H9 (cell line): ENCODE measurements at regions not wholly inside any gene's neighbourhood (a gene's known extent, or its start where the extent isn't known, plus 50 kb on each side); places are given as distances from the start of the nearest gene placed in this dataset.

Experiments used
- DNase-seq: peaks from one replicate; pipeline ENCODE4 v3.0.0-alpha.2; 2017
- H2AFZ ChIP-seq: one replicate; pipeline ENCODE4 v1.6.1; 2013; ENCODE audit warnings: mild to moderate bottlenecking, low read length, control low read depth, moderate library complexity
- H2AK5ac ChIP-seq: 2 replicates; pipeline ENCODE4 v1.6.1; 2013; ENCODE audit warnings: low read length, control low read depth, mixed read lengths; ENCODE audit not compliant: insufficient read length
- H2BK120ac ChIP-seq: one replicate; pipeline ENCODE4 v1.6.1; 2013; ENCODE audit warnings: low read depth, mild to moderate bottlenecking, low read length, control low read depth, inconsistent platforms; ENCODE audit not compliant: poor library complexity, severe bottlenecking
- H2BK12ac ChIP-seq: 2 replicates; pipeline ENCODE4 v1.6.1; 2013; ENCODE audit warnings: low read length, control low read depth, mixed read lengths, low read depth; ENCODE audit not compliant: insufficient read length
- H2BK15ac ChIP-seq: 2 replicates; pipeline ENCODE4 v1.6.1; 2013; ENCODE audit warnings: low read depth, low read length, control low read depth
- H2BK20ac ChIP-seq: one replicate; pipeline ENCODE4 v1.6.1; 2013; ENCODE audit warnings: low read depth, mild to moderate bottlenecking, low read length, control low read depth, inconsistent platforms; ENCODE audit not compliant: poor library complexity, severe bottlenecking
- H2BK5ac ChIP-seq: 2 replicates; pipeline ENCODE4 v1.6.1; 2013; ENCODE audit warnings: low read length, control low read depth, mixed read lengths; ENCODE audit not compliant: insufficient read length
- H3K14ac ChIP-seq: 2 replicates; pipeline ENCODE4 v1.6.1; 2013; ENCODE audit warnings: low read length, control low read depth; ENCODE audit not compliant: insufficient read depth
- H3K18ac ChIP-seq: 2 replicates; pipeline ENCODE4 v1.6.1; 2013; ENCODE audit warnings: low read depth, mild to moderate bottlenecking, mixed read lengths, low read length, control low read depth; ENCODE audit not compliant: insufficient read length
- H3K23ac ChIP-seq: 2 replicates; pipeline ENCODE4 v1.6.1; 2013; ENCODE audit warnings: low read length, control low read depth, mixed read lengths, low read depth; ENCODE audit not compliant: insufficient read length
- H3K23me2 ChIP-seq: 2 replicates; pipeline ENCODE4 v1.6.1; 2013; ENCODE audit warnings: low read depth, mild to moderate bottlenecking, mixed read lengths, low read length, control low read depth; ENCODE audit not compliant: insufficient read length, poor library complexity, severe bottlenecking
- H3K27ac ChIP-seq: 2 replicates; pipeline ENCODE4 v1.5.1; 2013; ENCODE audit warnings: low read length, control low read depth, mixed read lengths, low read depth; ENCODE audit not compliant: insufficient read length
- H3K27me3 ChIP-seq: 2 replicates; pipeline ENCODE4 v1.6.1; 2013; ENCODE audit warnings: low read length, control low read depth, inconsistent platforms; ENCODE audit not compliant: insufficient read depth
- H3K4ac ChIP-seq: 2 replicates; pipeline ENCODE4 v1.6.1; 2013; ENCODE audit warnings: low read depth, mild to moderate bottlenecking, control low read depth, inconsistent platforms, low read length, moderate library complexity
- H3K4me1 ChIP-seq: 2 replicates; pipeline ENCODE4 v1.6.1; 2013; ENCODE audit warnings: low read length, control low read depth, inconsistent platforms; ENCODE audit not compliant: insufficient read depth
- H3K4me2 ChIP-seq: 2 replicates; pipeline ENCODE4 v1.6.1; 2013; ENCODE audit warnings: low read length, control low read depth, mixed read lengths; ENCODE audit not compliant: insufficient read length, insufficient read depth
- H3K56ac ChIP-seq: 2 replicates; pipeline ENCODE4 v1.6.1; 2013; ENCODE audit warnings: low read depth, mild to moderate bottlenecking, mixed read lengths, low read length, control low read depth; ENCODE audit not compliant: insufficient read length
- H3K79me1 ChIP-seq: 2 replicates; pipeline ENCODE4 v1.6.1; 2013; ENCODE audit warnings: low read depth, mild to moderate bottlenecking, moderate library complexity, low read length, control low read depth, inconsistent platforms; ENCODE audit not compliant: insufficient read depth, poor library complexity, severe bottlenecking
- H3K79me2 ChIP-seq: 2 replicates; pipeline ENCODE4 v1.6.1; 2013; ENCODE audit warnings: low read length, control low read depth, inconsistent platforms; ENCODE audit not compliant: insufficient read depth
- H3K9ac ChIP-seq: 2 replicates; pipeline ENCODE4 v1.6.1; 2013; ENCODE audit warnings: low read length, control low read depth, mixed read lengths; ENCODE audit not compliant: insufficient read length; ENCODE audit errors: extremely low read depth
- H3K9me3 ChIP-seq: one replicate; pipeline ENCODE4 v1.6.1; 2013; ENCODE audit warnings: low read depth, low read length, inconsistent platforms; ENCODE audit not compliant: control insufficient read depth
- H3T11ph ChIP-seq: one replicate; pipeline ENCODE4 v1.6.1; 2013; ENCODE audit warnings: mild to moderate bottlenecking, low read length, control low read depth, inconsistent platforms
- H4K20me1 ChIP-seq: one replicate; pipeline ENCODE4 v1.6.1; 2013; ENCODE audit not compliant: control insufficient read depth, insufficient read length, insufficient read depth
- H4K5ac ChIP-seq: 2 replicates; pipeline ENCODE4 v1.6.1; 2013; ENCODE audit warnings: low read depth, mild to moderate bottlenecking, mixed read lengths, low read length, control low read depth; ENCODE audit not compliant: insufficient read length
- H4K8ac ChIP-seq: replicated peaks from 2 replicates; pipeline ENCODE4 v1.6.1; 2013; ENCODE audit warnings: low read length, control low read depth, mixed read lengths, low read depth; ENCODE audit not compliant: insufficient read length
- H4K91ac ChIP-seq: 2 replicates; pipeline ENCODE4 v1.6.1; 2013; ENCODE audit warnings: low read depth, mild to moderate bottlenecking, moderate library complexity, mixed read lengths, low read length, control low read depth; ENCODE audit not compliant: insufficient read length
- H3K27ac Mint-ChIP-seq, 3 experiments: 2 replicates in 2 of 3; 3 replicates in 1 of 3; pipeline ENCODE4 v1.8.0; 2020 to 2021; ENCODE audit warnings: mixed read lengths in 3 of 3, mild to moderate bottlenecking in 1 of 3, moderate library complexity in 1 of 3
- H3K27me3 Mint-ChIP-seq: 2 replicates; pipeline ENCODE4 v1.8.0; 2021; ENCODE audit warnings: low read depth, mild to moderate bottlenecking, moderate library complexity, mixed read lengths
- H3K36me3 Mint-ChIP-seq, 3 experiments: 2 replicates in 2 of 3; 3 replicates in 1 of 3; pipeline ENCODE4 v1.8.0; 2020 to 2021; ENCODE audit warnings: low read depth in 3 of 3, mixed read lengths in 3 of 3; ENCODE audit not compliant: insufficient read depth in 1 of 3
- H3K4me1 Mint-ChIP-seq, 2 experiments: 2 replicates each; pipeline ENCODE4 v1.8.0; 2020; ENCODE audit warnings: mixed read lengths in 2 of 2
- H3K4me3 Mint-ChIP-seq, 2 experiments: 2 replicates in 1 of 2; 3 replicates in 1 of 2; pipeline ENCODE4 v1.8.0; 2020 to 2021; ENCODE audit warnings: mild to moderate bottlenecking in 2 of 2, mixed read lengths in 2 of 2, moderate library complexity in 1 of 2
- H3K9me3 Mint-ChIP-seq, 2 experiments: 2 replicates in 1 of 2; 3 replicates in 1 of 2; pipeline ENCODE4 v1.8.0; 2020; ENCODE audit warnings: mild to moderate bottlenecking in 2 of 2, mixed read lengths in 2 of 2, moderate library complexity in 1 of 2
- CTCF ChIP-seq: fragments of 200-600 bp; sonication (generic); conservative IDR thresholded peaks from 3 replicates; pipeline ENCODE4 v1.8.0; 2021; ENCODE audit warnings: antibody characterized with exemption, mild to moderate bottlenecking
- WGBS: extraction: QIAGEN DNeasy Blood & Tissue Kit; methylation state at CpG from one replicate; pipeline ENCODE4 v1.1.7; 2013; ENCODE audit warnings: missing lambda C conversion rate, low lambda C conversion rate, mixed read lengths; ENCODE audit not compliant: insufficient read length; ENCODE audit errors: extremely low coverage; 5-methylcytosine and 5-hydroxymethylcytosine counted together

- Mint-ChIP-seq H3K36me3 (no peaks in the 10 kb centered on the region), H3K9me3 (no peaks in the 10 kb centered on the region), H3K4me1 (no peaks in the 10 kb centered on the region), H3K4me3 (no peak overlapping the region), H3K27ac (no peak overlapping the region), H3K27me3 (no peaks in the 10 kb centered on the region; the same call in 1 of the 2 replicates)
- H2BK20ac ChIP-seq, result no peak overlapping the region
- H3K4ac ChIP-seq, result no peak overlapping the region
- H4K20me1 ChIP-seq, result no peaks in the 10 kb centered on the region
- H3K9me3 ChIP-seq, result no peaks in the 10 kb centered on the region
- no peak overlapping the region for H3K18ac ChIP-seq
- no peak for TF ChIP-seq CTCF
- H3K79me1 ChIP-seq, result no peaks in the 10 kb centered on the region
- H2BK5ac ChIP-seq, result no peak overlapping the region
- H3K79me2 ChIP-seq, result no peaks in the 10 kb centered on the region
- no peak overlapping the region for H3K14ac ChIP-seq
- no peak for DNase-seq
- H3K4me2 ChIP-seq, result no peak overlapping the region
- WGBS, result no CpG with 5 or more reads among the region's 1 CpG
- H2BK12ac ChIP-seq, result no peak overlapping the region
- H3K4me1 ChIP-seq, result no peaks in the 10 kb centered on the region
- no peak overlapping the region for H3K56ac ChIP-seq
- no peaks in the 10 kb centered on the region for H3K23me2 ChIP-seq
- H4K8ac ChIP-seq, result no peak overlapping the region
- no peak overlapping the region for H2AFZ ChIP-seq
- no peak overlapping the region for H2BK15ac ChIP-seq
- H4K5ac ChIP-seq, result no peak overlapping the region
- no peak overlapping the region for H3K9ac ChIP-seq
- H3K27me3 ChIP-seq, result no peaks in the 10 kb centered on the region
- H4K91ac ChIP-seq, result no peak overlapping the region
- H2BK120ac ChIP-seq, result no peak overlapping the region
- H2AK5ac ChIP-seq, result no peak overlapping the region
- H3T11ph ChIP-seq, result no peak overlapping the region
- no peak overlapping the region for H3K27ac ChIP-seq
- H3K23ac ChIP-seq, result no peak overlapping the region
These were observed 516.1 kb downstream of the ANXA1 start for GRCh38 chr9:73667749-73668148.
